ENCODE measurements at regions not wholly inside any gene's neighbourhood (a gene's known extent, or its start where the extent isn't known, plus 50 kb on each side); places are given as distances from the start of the nearest gene placed in this dataset.
"Not testable (repeated sequence)": the region's sequence is repeated elsewhere in the genome, so short reads cannot be mapped to it uniquely, and the experiment has no call there.

GRCh38 chrY:18919256-18919655 is 145.7 kb upstream of the HSFY2 start:
- ChIA-PET CTCF (no interaction called here), POLR2A (no interaction called here)
- no peak for TF ChIP-seq CTCF (IDR thresholded peaks at IDR 0.05; ENCODE audit: insufficient read depth, low read depth, low read length)
- Histone ChIP-seq H3K27me3 (ENCODE audit: control insufficient read depth, insufficient read depth, low read length) (no peaks in the 10 kb centered on the region), H3K36me3 (ENCODE audit: control insufficient read depth, insufficient read depth, low read length) (no peaks in the 10 kb centered on the region), H3K4me3 (ENCODE audit: low read depth, low read length) (no peak overlapping the region)
- no peak for DNase-seq (ENCODE audit: low read depth)

DNA sequence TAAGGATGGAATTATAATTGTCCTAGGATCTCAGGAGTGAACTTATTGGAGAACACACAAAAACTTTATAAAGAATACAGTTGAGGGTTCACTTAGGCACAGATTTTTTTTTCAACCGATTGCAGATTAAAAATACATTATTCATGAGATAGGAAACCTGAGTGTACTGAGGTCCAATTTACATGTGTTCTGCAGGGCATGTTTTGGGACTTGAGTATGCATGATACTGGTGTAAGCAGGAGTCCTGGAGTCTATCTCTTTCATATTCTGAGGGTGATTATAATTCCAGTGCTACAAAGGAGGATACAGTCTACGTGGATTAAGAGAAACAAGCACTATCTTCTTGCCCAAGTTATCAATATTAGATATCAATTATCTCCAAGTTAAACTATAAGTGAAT is 139.3 kb upstream of the HSFY2 start:
- TF ChIP-seq CTCF (IDR thresholded peaks at IDR 0.05; ENCODE audit: insufficient read depth, low read depth, low read length) = no peak
- Histone ChIP-seq H3K27me3 (ENCODE audit: control insufficient read depth, insufficient read depth, low read length) (no peaks in the 10 kb centered on the region), H3K4me3 (ENCODE audit: low read depth, low read length) (no peak overlapping the region), H3K36me3 (ENCODE audit: control insufficient read depth, insufficient read depth, low read length) (no peaks in the 10 kb centered on the region)
- ChIA-PET CTCF (no interaction called here), POLR2A (no interaction called here)
- DNase-seq (ENCODE audit: low read depth) = no peak

- no peak for TF ChIP-seq CTCF (IDR thresholded peaks at IDR 0.05; ENCODE audit: insufficient read depth, low read depth, low read length)
- Histone ChIP-seq H3K36me3 (ENCODE audit: control insufficient read depth, insufficient read depth, low read length) (no peaks in the 10 kb centered on the region), H3K27me3 (ENCODE audit: control insufficient read depth, insufficient read depth, low read length) (no peaks in the 10 kb centered on the region), H3K4me3 (ENCODE audit: low read depth, low read length) (no peak overlapping the region)
- ChIA-PET POLR2A (no interaction called here), CTCF (interaction anchor here (1.0 kb wide), 1 partner anchor 12 kb away, joined by 3 read pairs; no protein-coding TSS in a partner anchor)
- no peak for DNase-seq (ENCODE audit: low read depth)
These were observed 136.3 kb upstream of the HSFY2 start for GRCh38 chrY:18909846-18910245.

DNA sequence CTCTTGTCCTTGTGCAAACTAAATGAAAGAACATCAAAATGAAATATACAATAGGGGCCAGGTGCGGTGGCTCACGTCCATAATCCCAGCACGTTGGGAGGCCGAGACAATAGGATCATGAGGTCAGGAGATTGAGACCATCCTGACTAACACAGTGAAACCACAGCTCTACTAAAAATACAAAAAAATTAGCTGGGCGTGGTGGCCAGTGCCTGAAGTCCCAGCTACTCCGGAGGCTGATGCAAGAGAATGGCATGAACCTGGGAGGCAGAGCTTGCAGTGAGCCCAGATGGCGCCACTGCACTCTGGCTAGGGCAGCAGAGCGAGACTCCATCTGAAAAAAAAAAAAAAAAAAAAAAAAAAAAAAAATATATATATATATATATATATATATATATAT is 132.7 kb upstream of the HSFY2 start:
- H3K4me3 ChIP-seq (ENCODE audit: low read depth, low read length); H3K36me3 ChIP-seq (ENCODE audit: control insufficient read depth, insufficient read depth, low read length); DNase-seq (ENCODE audit: low read depth); H3K27me3 ChIP-seq (ENCODE audit: control insufficient read depth, insufficient read depth, low read length); POLR2A ChIA-PET; CTCF ChIA-PET: not testable (repeated sequence)

- no peak for DNase-seq (ENCODE audit: low read depth)
- POLR2A ChIA-PET = no interaction called here
- TF ChIP-seq CTCF (IDR thresholded peaks at IDR 0.05; ENCODE audit: insufficient read depth, low read depth, low read length) = no peak
- CTCF ChIA-PET = no interaction called here
- H3K36me3 ChIP-seq (ENCODE audit: control insufficient read depth, insufficient read depth, low read length) = no peaks in the 10 kb centered on the region
- no peaks in the 10 kb centered on the region for H3K27me3 ChIP-seq (ENCODE audit: control insufficient read depth, insufficient read depth, low read length)
- no peak overlapping the region for H3K4me3 ChIP-seq (ENCODE audit: low read depth, low read length)
These were observed 130.8 kb upstream of the HSFY2 start for GRCh38 chrY:18904296-18904695.

DNA sequence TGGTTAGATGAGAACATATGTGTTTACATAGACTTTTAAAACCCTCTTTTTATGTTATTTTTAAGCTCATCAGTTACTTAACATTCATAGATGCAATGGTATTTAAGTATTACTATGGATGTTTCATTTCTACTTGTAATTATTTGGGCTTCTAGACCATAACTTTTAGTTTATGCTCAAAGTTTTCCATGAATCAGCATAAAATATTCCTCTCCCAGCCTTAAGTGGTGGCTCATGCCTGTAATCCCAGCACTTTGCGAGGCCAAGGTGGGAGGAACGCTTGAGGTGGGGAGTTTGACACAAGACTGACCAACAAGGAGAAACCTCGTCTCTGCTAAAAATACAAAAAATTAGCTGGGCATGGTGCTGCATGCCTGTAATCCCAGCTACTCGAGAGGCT is 118.5 kb upstream of the HSFY2 start:
- no peak for TF ChIP-seq CTCF (IDR thresholded peaks at IDR 0.05; ENCODE audit: insufficient read depth, low read depth, low read length)
- no peaks in the 10 kb centered on the region for H3K36me3 ChIP-seq (ENCODE audit: control insufficient read depth, insufficient read depth, low read length)
- no peak overlapping the region for H3K4me3 ChIP-seq (ENCODE audit: low read depth, low read length)
- POLR2A ChIA-PET = no interaction called here
- no peaks in the 10 kb centered on the region for H3K27me3 ChIP-seq (ENCODE audit: control insufficient read depth, insufficient read depth, low read length)
- CTCF ChIA-PET = no interaction called here
- no peak for DNase-seq (ENCODE audit: low read depth)

Measured in BJ (cell line).